Loucy (cell line): ENCODE measurements at regions not wholly inside any gene's neighbourhood (a gene's known extent, or its start where the extent isn't known, plus 50 kb on each side); places are given as distances from the start of the nearest gene placed in this dataset.

Experiments
- H2AFZ ChIP-seq: fragments of 200-600 bp; sonication (generic); 2 replicates; pipeline ENCODE4 v1.6.0; 2016; ENCODE audit warnings: antibody characterized with exemption, mild to moderate bottlenecking, low read length, moderate library complexity
- H3F3A ChIP-seq: fragments of 200-600 bp; 2 replicates; pipeline ENCODE4 v1.6.0; 2016; ENCODE audit warnings: antibody characterized with exemption, low read depth, mild to moderate bottlenecking
- H3K27me3 ChIP-seq: fragments of 200-600 bp; sonication (generic); 2 replicates; pipeline ENCODE4 v1.6.1; 2014; ENCODE audit warnings: low read length, mild to moderate bottlenecking; ENCODE audit not compliant: insufficient read depth, poor library complexity, severe bottlenecking
- H3K36me3 ChIP-seq: fragments of 200-600 bp; sonication (generic); 2 replicates; pipeline ENCODE4 v1.6.1; 2016; ENCODE audit warnings: low read length; ENCODE audit not compliant: insufficient read depth
- H3K4me1 ChIP-seq: fragments of 200-600 bp; sonication (generic); 2 replicates; pipeline ENCODE4 v1.5.1; 2014; ENCODE audit warnings: low read length, mild to moderate bottlenecking; ENCODE audit not compliant: insufficient read depth, poor library complexity, severe bottlenecking
- H3K4me2 ChIP-seq: fragments of 200-600 bp; sonication (generic); 2 replicates; pipeline ENCODE4 v1.6.0; 2014; ENCODE audit warnings: antibody characterized with exemption, low read length, low read depth, mild to moderate bottlenecking; ENCODE audit not compliant: poor library complexity, severe bottlenecking
- H3K4me3 ChIP-seq: fragments of 200-600 bp; sonication (generic); 2 replicates; pipeline ENCODE4 v1.5.1; 2014; ENCODE audit warnings: low read length, mild to moderate bottlenecking, mixed read lengths; ENCODE audit not compliant: poor library complexity, severe bottlenecking
- H3K79me2 ChIP-seq: fragments of 200-600 bp; sonication (generic); 2 replicates; pipeline ENCODE4 v1.6.1; 2014; ENCODE audit warnings: low read length; ENCODE audit not compliant: insufficient read depth
- H3K9ac ChIP-seq: fragments of 200-600 bp; sonication (generic); 2 replicates; pipeline ENCODE4 v1.6.0; 2014; ENCODE audit warnings: mild to moderate bottlenecking, low read depth, low read length, moderate library complexity; ENCODE audit not compliant: poor library complexity, severe bottlenecking
- H3K9me2 ChIP-seq: fragments of 200-600 bp; sonication (generic); replicated peaks from 2 replicates; pipeline ENCODE4 v1.6.1; 2016; ENCODE audit warnings: low read depth, low read length, mixed read lengths
- H3K9me3 ChIP-seq: fragments of 200-600 bp; sonication (generic); 2 replicates; pipeline ENCODE4 v1.6.1; 2014; ENCODE audit warnings: mild to moderate bottlenecking, antibody characterized with exemption, low read length, low read depth; ENCODE audit not compliant: insufficient read depth
- H4K20me1 ChIP-seq: fragments of 200-600 bp; sonication (generic); 2 replicates; pipeline ENCODE4 v1.6.0; 2014; ENCODE audit warnings: antibody characterized with exemption, low read length, mild to moderate bottlenecking; ENCODE audit not compliant: insufficient read depth, poor library complexity, severe bottlenecking
- EZH2phosphoT487 ChIP-seq: fragments of 200-600 bp; IDR thresholded peaks from 2 replicates; pipeline ENCODE4 v1.6.1; 2018; ENCODE audit warnings: antibody characterized with exemption, mild to moderate bottlenecking, moderate library complexity, borderline replicate concordance
- TF ChIP-seq, protein P1 (sequence below): fragments of 200-600 bp; sonication (generic); conservative IDR thresholded peaks from 2 replicates; pipeline ENCODE4 v1.5.1; 2014; ENCODE audit warnings: mild to moderate bottlenecking, antibody characterized with exemption, low read length

DNA sequence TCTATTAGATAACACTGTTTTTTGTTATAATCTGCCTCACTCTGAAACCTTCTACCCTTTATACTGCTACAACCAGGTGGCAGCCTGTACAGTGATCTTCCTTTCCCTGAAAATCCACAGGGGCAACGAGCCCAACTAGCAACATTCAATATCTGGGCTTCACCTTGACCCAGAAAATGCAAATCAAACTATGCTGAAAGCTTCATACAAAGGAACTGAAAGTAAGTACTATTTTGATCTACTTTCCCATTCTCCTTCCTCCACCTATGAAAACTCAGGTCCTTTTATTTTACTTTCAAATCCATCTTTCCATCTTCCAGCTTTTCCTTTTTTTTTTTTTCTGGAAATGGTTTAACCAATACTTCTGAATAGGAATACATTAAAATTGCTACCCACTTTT is 175.8 kb upstream of the CCDC150 start:
- Histone ChIP-seq H3K4me2 (no peak overlapping the region), H3K79me2 (no peaks in the 10 kb centered on the region)

DNA sequence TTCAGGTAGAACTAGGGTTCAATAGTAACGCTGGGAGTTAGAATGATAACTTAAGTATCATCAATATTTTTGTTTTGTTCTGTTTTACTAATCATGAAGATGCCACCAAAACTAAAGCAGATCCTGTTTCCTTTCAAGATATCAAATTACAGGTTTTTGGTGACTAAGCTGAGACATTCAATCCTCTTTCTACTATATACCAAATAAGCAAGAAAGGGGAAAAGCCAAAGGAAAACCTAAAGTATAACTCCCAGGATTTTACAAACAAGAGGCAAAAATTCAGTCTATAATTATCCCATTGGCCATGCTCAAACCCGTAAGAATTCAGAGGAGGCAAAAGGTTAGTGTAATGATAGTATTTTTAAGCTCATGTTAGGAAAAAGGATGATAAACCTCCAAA is 175.2 kb upstream of the CCDC150 start:
- Histone ChIP-seq H2AFZ (no peak overlapping the region), H3K9me2 (no peaks in the 10 kb centered on the region), H3K36me3 (no peaks in the 10 kb centered on the region), H3K79me2 (no peaks in the 10 kb centered on the region), H3K4me1 (peaks cover 14% of the 10 kb centered on the region), H3K9me3 (no peaks in the 10 kb centered on the region), H3K4me3 (no peak overlapping the region), H3K4me2 (no peak overlapping the region), H3F3A (no peaks in the 10 kb centered on the region), H4K20me1 (no peaks in the 10 kb centered on the region), H3K27me3 (no peaks in the 10 kb centered on the region), H3K9ac (no peak overlapping the region)
- TF ChIP-seq, protein P1, sequence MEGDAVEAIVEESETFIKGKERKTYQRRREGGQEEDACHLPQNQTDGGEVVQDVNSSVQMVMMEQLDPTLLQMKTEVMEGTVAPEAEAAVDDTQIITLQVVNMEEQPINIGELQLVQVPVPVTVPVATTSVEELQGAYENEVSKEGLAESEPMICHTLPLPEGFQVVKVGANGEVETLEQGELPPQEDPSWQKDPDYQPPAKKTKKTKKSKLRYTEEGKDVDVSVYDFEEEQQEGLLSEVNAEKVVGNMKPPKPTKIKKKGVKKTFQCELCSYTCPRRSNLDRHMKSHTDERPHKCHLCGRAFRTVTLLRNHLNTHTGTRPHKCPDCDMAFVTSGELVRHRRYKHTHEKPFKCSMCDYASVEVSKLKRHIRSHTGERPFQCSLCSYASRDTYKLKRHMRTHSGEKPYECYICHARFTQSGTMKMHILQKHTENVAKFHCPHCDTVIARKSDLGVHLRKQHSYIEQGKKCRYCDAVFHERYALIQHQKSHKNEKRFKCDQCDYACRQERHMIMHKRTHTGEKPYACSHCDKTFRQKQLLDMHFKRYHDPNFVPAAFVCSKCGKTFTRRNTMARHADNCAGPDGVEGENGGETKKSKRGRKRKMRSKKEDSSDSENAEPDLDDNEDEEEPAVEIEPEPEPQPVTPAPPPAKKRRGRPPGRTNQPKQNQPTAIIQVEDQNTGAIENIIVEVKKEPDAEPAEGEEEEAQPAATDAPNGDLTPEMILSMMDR = no peak
- no peak for TF ChIP-seq EZH2phosphoT487

More for the DNA sequence above, 175.8 kb upstream of the CCDC150 start:
- Histone ChIP-seq H3K36me3 (no peaks in the 10 kb centered on the region), H3K4me1 (peaks cover 19% of the 10 kb centered on the region), H2AFZ (no peak overlapping the region; the same call in 1 of the 2 replicates), H3K9me3 (no peaks in the 10 kb centered on the region), H4K20me1 (no peaks in the 10 kb centered on the region), H3K4me3 (no peak overlapping the region), H3K9ac (no peak overlapping the region), H3F3A (no peaks in the 10 kb centered on the region), H3K9me2 (no peaks in the 10 kb centered on the region), H3K27me3 (no peaks in the 10 kb centered on the region)
- no peak for TF ChIP-seq EZH2phosphoT487
- TF ChIP-seq, protein P1 = no peak

DNA sequence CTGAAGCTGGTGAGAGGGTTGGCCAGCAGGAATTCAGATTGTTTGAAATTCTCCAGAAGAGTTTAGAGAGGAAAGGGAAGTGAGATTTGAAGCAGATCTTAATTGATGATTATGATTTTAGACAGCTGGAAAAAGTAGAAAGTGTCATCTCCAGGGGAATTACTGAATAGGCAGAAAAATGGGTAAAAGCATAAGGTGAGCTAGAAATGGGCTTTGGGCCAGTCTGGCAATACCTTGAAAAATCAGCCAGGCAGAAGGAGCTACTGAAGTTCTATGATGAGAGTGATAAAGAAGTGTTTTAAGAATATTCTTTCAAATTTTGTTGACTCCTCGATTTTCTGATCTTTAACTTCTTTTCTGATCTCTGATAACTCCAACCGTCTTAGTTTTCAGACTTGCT is 172.9 kb upstream of the CCDC150 start:
- no peaks in the 10 kb centered on the region for H4K20me1 ChIP-seq
- no peaks in the 10 kb centered on the region for H3K27me3 ChIP-seq
- TF ChIP-seq, protein P1 = no peak
- no peak for TF ChIP-seq EZH2phosphoT487
- peaks cover 4% of the 10 kb centered on the region for H3K4me1 ChIP-seq
- no peaks in the 10 kb centered on the region for H3K36me3 ChIP-seq
- H3K9ac ChIP-seq = no peak overlapping the region
- H2AFZ ChIP-seq = no peak overlapping the region
- no peaks in the 10 kb centered on the region for H3K9me3 ChIP-seq
- H3K9me2 ChIP-seq = no peaks in the 10 kb centered on the region
- no peak overlapping the region for H3K4me2 ChIP-seq
- H3K79me2 ChIP-seq = no peaks in the 10 kb centered on the region
- H3K4me3 ChIP-seq = no peak overlapping the region
- H3F3A ChIP-seq = no peaks in the 10 kb centered on the region
